22Rv1 (cell line): ENCODE measurements at regions not wholly inside any gene's neighbourhood (a gene's known extent, or its start where the extent isn't known, plus 50 kb on each side); places are given as distances from the start of the nearest gene placed in this dataset.

Source experiments
- H3K27ac ChIP-seq: fragments of 450-650 bp; 2 replicates; pipeline ENCODE4 v1.5.1; 2017
- CTCF ChIP-seq: fragments of 450-650 bp; IDR thresholded peaks from 2 replicates; pipeline ENCODE4 v1.5.1; 2017; ENCODE audit warnings: mild to moderate bottlenecking
- ZFX ChIP-seq: fragments of 450-650 bp; IDR thresholded peaks from 2 replicates; pipeline ENCODE4 v1.6.1; 2017; ENCODE audit warnings: antibody characterized with exemption, borderline replicate concordance

DNA sequence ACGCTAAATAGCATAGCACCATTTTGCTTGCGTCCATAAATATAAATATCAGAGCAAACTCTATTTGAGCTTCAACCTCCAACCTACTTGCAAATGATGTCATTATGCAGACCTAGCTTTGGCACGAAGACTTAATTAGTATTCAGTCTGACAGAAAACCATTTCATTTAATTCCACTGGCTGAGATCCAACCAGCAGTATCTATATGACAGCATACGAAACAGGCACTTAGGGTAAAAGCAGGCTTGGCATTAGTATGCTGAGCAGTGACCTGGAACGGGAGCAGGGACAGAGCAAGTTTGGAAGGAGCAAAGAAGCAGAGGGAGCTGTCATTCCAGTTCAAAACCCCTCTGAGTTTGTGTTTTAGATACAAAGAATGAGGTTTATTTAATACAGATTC, 312.5 kb upstream of the CHRM2 start:
- TF ChIP-seq ZFX (no peak), CTCF (no peak)
- H3K27ac ChIP-seq = no peak overlapping the region

GRCh38 chr7:136551618-136552017, 316.8 kb upstream of the CHRM2 start:
- TF ChIP-seq CTCF = no peak
- TF ChIP-seq ZFX = no peak
- H3K27ac ChIP-seq = no peak overlapping the region

DNA sequence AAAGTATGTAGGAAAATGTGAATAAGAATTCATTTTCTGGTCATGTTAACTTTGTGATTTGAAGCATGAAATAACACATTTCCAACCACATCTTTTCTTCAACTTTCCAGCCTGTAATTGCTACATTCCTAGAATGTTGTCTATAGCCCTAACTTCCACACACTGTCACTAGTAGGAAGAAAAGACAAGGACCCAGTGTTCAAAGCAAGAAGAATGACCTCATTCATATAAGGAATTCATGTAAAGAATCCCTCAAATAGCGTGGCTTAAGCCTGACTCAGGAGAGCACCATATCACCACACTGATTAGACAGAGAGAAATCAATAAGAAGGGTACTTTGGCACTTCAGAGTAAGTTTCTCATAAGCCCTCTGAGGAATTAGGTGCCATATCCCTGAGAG, 318.7 kb upstream of the CHRM2 start:
- TF ChIP-seq CTCF = no peak
- TF ChIP-seq ZFX = no peak
- no peak overlapping the region for H3K27ac ChIP-seq

- TF ChIP-seq CTCF (no peak), ZFX (no peak)
- H3K27ac ChIP-seq = no peak overlapping the region
Measured at GRCh38 chr7:136533732-136534131, 334.7 kb upstream of the CHRM2 start.

DNA sequence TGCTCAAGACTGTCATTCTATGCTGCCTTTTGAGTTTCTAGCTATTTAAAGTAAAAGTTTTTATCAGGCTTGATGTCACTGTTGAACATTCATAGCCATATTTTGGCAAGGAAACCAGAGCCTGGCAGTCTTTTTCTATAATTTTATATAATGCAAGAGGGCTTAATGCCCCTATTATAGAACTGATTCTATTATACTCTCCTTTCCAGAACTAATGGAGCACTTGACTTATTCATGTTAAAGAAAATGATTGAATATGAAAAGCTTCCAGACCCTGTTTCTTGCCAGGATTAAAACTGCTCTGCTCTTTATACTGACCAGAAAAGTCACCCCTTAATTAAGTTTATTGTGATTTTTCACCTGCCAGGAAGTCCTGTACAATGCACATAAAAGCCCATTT, 337.6 kb upstream of the CHRM2 start:
- TF ChIP-seq ZFX = no peak
- no peak for TF ChIP-seq CTCF
- no peak overlapping the region for H3K27ac ChIP-seq

DNA sequence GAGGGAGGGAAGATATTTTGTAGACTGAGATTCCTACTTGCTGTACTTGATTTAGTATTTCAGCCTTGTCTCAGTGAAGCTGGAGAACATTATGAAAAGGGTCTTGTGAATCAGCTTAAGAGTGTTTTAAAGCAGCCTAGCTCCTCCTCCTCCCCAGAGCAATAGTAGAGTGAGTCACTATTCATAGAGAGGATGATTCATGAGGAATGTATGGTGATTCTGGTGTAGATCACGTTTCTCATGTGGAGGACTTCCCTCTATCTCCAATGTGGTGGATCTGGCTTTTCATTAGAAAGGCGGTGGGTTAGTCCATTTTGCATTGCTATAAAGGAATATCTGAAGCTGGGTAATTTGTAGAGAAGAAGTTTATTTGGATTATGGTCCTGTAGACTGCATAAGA, 340.1 kb upstream of the CHRM2 start:
- TF ChIP-seq ZFX (no peak), CTCF (no peak)
- H3K27ac ChIP-seq = no peak overlapping the region

DNA sequence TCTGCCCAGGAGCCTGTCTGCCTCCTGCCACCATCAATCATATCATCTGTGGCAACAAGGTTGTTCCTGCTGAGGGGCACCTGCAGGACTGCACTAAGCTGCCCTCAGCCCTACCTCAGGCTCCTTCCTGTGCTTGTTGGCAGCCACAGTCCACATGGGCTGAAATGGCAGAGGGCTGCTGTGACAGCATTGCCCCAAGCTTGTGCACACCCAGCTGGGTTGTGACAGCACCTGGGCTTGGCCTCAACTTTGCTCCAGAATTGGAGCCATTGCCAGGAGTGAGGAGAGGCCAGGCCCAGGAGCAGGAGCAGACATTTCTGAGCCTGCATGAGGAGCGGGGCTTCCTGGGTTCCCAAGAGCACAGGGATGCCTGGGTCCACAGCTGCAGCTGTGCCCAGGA, 340.9 kb upstream of the CHRM2 start:
- no peak overlapping the region for H3K27ac ChIP-seq

GRCh38 chr7:136526408-136527105, 341.9 kb upstream of the CHRM2 start:
- no peak overlapping the region for H3K27ac ChIP-seq
- TF ChIP-seq ZFX = no peak
- TF ChIP-seq CTCF = no peak

More for the DNA sequence above, 340.9 kb upstream of the CHRM2 start:
- TF ChIP-seq ZFX = no peak
